ENCODE measurements at regions not wholly inside any gene's neighbourhood (a gene's known extent, or its start where the extent isn't known, plus 50 kb on each side); places are given as distances from the start of the nearest gene placed in this dataset.

DNA sequence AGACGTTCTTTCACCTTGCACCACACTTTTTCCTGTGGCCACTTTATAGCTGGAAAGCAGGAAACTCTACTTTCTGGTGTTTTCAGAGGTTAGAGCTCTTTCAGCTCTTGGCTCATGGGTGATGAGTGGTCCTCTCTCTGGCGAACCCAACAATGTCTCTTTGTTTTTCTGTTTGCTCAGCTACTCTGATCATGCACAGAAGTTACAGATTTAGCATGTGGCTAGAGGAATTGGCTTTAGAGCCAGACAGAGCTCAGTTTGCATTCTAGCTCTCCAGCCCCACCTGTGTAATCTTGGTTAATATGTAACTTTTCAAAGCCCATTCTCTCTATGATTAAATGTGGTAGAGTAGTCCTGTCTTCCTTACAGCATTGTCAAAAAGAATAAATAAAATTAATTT lies 225.2 kb downstream of the HAPSTR1 start:
- no peak overlapping the region for H3K4me3 ChIP-seq (ENCODE audit: low read depth, low read length)
- TF ChIP-seq, protein P1, sequence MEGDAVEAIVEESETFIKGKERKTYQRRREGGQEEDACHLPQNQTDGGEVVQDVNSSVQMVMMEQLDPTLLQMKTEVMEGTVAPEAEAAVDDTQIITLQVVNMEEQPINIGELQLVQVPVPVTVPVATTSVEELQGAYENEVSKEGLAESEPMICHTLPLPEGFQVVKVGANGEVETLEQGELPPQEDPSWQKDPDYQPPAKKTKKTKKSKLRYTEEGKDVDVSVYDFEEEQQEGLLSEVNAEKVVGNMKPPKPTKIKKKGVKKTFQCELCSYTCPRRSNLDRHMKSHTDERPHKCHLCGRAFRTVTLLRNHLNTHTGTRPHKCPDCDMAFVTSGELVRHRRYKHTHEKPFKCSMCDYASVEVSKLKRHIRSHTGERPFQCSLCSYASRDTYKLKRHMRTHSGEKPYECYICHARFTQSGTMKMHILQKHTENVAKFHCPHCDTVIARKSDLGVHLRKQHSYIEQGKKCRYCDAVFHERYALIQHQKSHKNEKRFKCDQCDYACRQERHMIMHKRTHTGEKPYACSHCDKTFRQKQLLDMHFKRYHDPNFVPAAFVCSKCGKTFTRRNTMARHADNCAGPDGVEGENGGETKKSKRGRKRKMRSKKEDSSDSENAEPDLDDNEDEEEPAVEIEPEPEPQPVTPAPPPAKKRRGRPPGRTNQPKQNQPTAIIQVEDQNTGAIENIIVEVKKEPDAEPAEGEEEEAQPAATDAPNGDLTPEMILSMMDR (conservative IDR thresholded peaks at IDR 0.05; ENCODE audit: low read depth, low read length) = no peak
- DNase-seq (ENCODE audit: low read depth) = no peak

DNA sequence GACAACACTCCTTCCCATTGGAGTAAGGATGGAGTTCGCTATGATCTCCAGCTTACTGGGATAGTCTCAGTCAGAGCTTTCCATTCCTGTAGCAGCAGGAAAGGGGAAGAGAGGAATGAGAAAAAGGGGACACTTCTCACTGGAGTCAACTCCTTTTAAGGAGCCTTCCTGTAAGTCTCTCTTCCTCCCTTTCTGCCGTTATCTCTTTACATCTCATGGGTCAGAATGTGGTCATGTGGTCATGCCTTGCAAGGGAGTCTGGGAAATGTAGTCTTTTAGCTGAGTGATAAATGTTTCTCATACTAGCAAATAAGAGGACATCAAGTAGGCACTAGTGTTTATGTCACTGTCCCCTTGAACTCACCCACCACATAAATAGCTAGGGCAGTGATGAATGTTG lies 227.3 kb downstream of the HAPSTR1 start:
- no peak overlapping the region for H3K4me3 ChIP-seq (ENCODE audit: low read depth, low read length)
- TF ChIP-seq, protein P1 (conservative IDR thresholded peaks at IDR 0.05; ENCODE audit: low read depth, low read length) = no peak
- no peak for DNase-seq (ENCODE audit: low read depth)

DNA sequence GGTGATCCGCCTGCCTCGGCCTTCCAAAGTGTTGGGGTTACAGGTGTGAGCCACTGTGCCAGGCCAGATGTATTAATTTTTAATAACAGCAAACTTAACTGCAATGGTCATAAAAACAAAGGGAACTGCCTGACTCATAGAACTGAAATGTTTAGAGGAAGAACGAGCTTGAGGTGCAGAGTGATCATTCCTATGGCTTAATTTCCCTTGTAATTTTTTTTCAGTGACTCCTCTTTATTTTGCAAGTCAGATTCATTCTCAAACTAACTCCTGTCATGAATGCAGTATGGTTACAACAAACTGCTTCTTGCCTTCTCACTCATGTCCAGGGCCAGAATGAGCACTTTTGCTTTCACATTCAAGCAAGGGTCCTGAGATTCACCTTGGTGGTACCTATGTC lies 231.3 kb downstream of the HAPSTR1 start:
- TF ChIP-seq, protein P1 (conservative IDR thresholded peaks at IDR 0.05; ENCODE audit: low read depth, low read length) = no peak
- no peak for DNase-seq (ENCODE audit: low read depth)
- H3K4me3 ChIP-seq (ENCODE audit: low read depth, low read length) = no peak overlapping the region

DNA sequence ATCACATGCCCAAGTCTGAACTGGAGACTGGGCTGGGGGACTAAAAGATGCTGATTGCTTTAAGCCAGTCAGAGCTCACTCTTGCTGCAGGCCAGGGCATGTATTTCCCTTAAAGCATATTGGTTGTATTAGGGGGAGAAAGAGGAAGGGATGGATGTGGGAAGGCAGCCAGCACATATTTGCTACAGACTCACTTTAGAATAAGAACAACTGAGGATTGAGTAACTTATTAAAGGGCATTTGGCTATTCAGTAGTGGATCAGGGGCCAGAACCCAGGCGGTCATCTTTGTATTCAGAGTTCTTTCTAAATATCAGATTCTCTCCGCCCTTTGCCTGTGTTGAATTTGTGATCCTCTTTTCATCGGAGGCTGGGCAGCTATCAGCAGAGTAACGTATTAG lies 231.7 kb downstream of the HAPSTR1 start:
- no peak overlapping the region for H3K4me3 ChIP-seq (ENCODE audit: low read depth, low read length)
- TF ChIP-seq, protein P1 (conservative IDR thresholded peaks at IDR 0.05; ENCODE audit: low read depth, low read length) = no peak
- DNase-seq (ENCODE audit: low read depth) = no peak

DNA sequence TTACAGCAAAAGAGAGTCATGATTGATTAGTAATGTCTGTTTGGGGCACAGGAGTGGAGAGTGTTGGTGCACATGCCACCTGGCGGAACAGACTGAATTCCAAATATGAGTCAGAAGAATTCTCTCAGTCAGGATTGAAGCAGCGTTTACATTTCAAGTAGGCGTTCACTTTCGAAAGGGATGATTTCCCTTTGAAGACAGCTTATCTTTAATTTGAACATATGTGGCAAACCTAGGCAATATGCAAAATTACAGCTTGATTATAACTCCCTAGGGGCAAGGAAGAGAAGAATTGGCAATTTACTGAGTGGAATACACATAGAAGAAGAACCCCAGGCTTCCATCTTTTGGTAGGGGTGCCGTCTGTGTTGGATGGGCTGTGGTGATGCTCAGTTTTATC lies 235.8 kb downstream of the HAPSTR1 start:
- TF ChIP-seq, protein P1 (conservative IDR thresholded peaks at IDR 0.05; ENCODE audit: low read depth, low read length) = no peak
- no peak for DNase-seq (ENCODE audit: low read depth)

DNA sequence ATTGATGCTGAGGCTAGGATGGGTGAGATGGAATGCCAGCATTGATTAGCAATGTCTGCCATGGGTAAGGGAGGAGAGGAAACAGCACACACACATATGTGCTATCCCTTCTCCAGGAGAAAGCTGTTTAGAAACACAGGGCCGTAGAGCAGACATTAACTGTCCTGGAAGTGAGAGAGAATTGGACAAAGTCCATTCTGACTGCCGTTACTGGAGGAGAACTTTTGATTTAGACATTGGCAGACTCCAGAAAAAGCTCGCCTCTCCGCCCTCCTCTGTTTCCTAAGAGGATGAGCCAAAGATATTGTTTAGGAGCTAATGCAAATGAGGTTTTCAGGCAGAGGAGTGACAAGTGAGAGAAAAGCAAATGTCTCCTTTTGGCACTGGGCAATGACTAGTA lies 237.0 kb downstream of the HAPSTR1 start:
- TF ChIP-seq, protein P1 (conservative IDR thresholded peaks at IDR 0.05; ENCODE audit: low read depth, low read length) = no peak
- no peak for DNase-seq (ENCODE audit: low read depth)
- no peak overlapping the region for H3K4me3 ChIP-seq (ENCODE audit: low read depth, low read length)

More for the DNA sequence above, 235.8 kb downstream of the HAPSTR1 start:
- no peak overlapping the region for H3K4me3 ChIP-seq (ENCODE audit: low read depth, low read length)

DNA sequence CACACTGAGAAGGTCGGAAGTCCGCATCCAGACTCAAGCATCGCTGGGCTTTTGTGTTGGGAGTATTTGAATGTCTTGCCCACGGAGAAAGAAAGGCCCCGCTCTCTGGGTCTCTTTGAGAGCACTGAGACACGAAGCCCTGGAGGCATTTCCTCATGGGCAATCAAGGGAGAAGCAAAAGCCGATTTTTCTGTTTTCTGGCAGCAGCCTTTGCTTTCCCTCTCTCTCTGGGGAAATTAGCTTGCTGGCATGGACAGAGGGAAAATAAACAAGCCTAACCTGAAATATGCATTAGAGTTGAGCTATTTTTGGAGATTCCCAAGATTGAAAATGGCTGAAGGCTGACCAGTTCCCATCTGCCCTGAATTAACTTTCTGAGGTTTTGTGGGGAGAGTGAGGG lies 238.7 kb downstream of the HAPSTR1 start:
- no peak for DNase-seq (ENCODE audit: low read depth)
- no peak overlapping the region for H3K4me3 ChIP-seq (ENCODE audit: low read depth, low read length)
- TF ChIP-seq, protein P1 (conservative IDR thresholded peaks at IDR 0.05; ENCODE audit: low read depth, low read length) = no peak

Data from choroid plexus epithelial cell (primary cell).